ENCODE measurements at regions not wholly inside any gene's neighbourhood (a gene's known extent, or its start where the extent isn't known, plus 50 kb on each side); places are given as distances from the start of the nearest gene placed in this dataset.

- peak; percentile 79 for DNase-seq
Observed at GRCh38 chr6:163814494-163815364, 400.2 kb downstream of the QKI start.

DNA sequence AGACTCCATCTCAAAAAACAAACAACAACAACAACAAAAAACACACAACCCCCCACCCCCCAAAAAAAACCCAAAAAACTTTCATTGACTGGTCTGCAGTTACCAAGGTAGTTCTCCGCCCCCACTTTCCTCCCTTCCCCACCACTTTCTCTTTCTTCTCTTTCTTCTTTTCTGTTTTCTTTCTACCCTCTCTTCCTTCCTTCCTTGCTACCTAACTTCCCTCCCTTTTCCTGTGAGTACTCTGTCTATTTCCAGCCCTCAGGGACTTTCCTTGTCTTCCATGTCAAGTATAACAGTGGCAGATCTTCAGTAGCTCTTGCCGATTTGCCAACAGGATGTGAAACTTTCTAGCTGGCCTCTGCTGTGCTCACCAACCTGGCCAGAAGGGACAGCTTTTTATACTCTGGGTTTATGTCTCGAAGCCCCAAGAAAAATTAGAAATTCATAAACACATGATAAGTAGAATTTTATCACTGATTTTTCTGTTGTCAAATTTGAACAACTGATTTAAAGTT, 399.5 kb downstream of the QKI start:
- DNase-seq = no peak

DNA sequence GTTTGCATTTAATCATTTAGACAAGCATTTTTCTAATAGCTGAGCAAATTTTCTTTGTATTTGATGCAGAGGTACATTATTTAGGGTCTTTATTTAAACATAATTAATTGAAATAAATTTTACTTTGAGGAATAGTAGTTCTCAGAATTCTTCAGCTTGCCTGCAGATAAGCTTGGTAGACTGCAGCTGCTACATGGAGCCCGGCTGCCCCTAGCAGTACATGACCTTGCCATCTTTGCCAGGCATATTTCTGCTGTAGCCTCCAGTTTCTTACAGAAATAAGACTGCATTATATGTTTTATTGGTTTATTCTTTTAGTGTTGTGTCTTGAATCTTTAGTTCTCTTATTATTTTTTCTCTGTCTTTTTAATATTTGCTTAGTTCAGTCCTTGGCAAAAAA, 396.8 kb downstream of the QKI start:
- DNase-seq = no peak

GRCh38 chr6:163809364-163809763, 394.8 kb downstream of the QKI start:
- DNase-seq = no peak

DNA sequence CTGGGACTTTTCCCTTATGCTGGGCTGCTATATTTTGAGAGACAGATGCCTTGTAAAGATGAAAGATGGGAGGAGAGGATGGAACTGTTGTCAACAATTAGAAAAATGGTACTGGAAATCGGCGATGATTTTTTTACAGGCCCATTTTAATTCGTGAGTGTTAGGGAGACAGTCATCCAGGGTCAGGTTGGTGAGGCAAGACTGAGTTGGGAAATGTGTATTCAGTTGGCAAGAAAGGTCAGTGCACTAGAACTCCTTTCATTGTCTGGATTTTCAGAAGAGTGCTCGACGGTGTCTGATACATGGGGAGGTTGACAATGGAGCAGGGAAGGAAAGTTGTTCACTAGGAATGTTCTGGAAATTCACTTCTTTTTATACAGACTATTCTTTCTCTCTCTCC, 394.4 kb downstream of the QKI start:
- DNase-seq = no peak

DNA sequence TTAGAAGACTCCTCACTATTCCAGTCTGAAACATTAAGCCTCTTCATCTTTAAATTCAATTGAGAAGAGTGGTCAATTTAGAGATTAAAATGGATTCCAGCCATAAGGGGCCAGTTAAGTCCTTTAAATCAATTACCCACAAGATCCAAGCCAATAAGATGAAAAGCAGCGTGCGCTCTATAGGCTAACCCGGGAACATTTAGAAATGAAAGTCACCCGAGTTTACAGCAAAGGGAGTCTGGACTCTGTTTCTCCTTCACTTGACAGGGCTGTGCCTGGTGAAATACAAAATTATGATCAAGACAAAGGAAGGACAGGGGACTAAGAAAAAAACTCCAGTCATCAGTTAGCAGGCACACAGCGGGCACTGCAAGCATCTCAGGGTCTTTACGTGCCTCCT, 393.7 kb downstream of the QKI start:
- no peak for DNase-seq

GRCh38 chr6:163806755-163807499, 392.4 kb downstream of the QKI start:
- DNase-seq = no peak

- no peak for DNase-seq
Observed at GRCh38 chr6:163804991-163805390, 390.5 kb downstream of the QKI start.

- no peak for DNase-seq
Observed at GRCh38 chr6:163802267-163802666, 387.7 kb downstream of the QKI start.

GRCh38 chr6:163797296-163797845, 382.9 kb downstream of the QKI start:
- no peak for DNase-seq

GRCh38 chr6:163793011-163793983, 378.8 kb downstream of the QKI start:
- DNase-seq = peak; percentile 33

DNA sequence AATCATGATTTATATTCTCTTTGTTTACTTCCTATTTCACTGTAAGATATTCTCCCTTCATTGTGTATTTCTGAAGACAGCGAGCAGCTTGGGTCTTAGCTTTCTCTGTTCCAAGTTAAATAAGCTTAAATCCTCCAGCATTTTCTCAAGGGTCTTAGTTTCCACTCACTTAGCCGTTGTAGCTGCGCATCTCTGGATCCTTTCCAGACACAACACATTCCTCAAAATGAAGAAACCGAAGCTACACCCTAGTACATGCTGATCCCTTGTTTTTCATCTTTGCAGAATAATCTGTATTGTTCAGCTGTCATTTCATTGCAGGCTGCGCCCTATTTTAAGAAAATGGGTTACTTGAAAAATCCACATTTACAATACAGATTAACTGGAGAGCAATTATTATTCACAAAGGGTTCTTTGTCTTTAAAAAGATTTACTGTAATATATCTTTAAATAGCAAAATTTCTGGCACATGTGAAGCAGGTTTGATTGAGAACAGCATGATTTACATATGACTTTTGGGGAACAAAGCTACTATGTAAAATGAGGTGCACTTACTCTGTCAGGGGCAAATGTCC, 375.8 kb downstream of the QKI start:
- DNase-seq = no peak

DNA sequence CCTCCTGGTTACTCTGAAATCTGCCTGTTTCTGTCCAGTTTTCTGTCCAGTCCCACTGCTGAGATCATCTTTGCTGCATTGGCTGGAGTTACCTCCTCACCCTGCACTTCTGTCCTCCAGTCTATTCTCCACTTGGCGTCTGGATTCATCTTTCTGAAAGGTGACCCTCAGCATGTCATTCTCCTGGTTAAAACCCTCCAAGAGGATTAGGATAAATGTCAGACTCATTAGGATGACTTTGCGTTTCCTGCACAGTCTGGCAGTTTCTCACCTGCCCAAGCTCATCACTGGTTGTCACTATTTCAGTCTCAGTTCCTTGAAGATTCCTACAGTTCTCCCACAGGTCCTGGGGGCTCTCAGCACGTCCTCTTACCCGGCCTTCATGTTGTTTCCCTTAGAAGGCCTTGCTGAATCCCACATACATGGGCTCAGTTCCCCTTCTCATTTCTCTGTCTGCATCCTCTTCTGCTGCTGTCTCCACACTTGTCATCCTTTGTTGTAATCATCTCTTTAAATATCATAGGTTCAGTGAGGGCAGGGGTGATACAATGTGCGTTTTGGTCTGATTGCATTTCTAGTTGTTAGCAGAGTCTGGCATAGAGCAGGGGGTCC, 374.8 kb downstream of the QKI start:
- no peak for DNase-seq

DNA sequence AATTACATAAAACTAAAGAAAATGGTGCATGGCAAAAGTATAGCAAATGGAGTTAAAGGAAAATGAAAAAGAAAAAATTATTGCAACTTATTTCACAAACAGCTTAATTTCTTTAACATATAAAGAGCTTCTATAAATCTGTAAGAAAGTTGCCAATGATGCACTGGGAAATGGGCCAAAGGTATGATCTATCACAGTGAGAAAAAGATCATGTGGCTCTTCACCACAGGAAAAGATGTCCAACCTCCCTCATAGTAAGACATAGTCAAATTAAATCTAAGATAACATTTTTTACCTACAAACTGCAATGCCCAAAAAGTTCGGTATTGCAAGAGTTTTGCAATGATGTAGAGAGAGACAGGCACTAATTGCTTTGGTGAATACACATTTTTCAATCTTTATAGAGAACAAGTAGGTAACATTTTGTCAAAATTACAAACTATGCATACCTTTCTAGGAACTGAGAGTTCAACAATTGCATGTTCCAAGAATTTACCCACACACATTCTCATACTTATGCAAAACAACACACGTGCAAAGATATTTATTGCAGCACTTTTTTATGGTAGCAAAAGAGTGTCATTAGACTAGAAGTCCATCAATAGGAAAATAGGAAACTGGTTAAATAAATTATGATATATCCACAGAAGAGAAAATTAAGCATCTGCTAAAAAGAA, 372.6 kb downstream of the QKI start:
- DNase-seq = no peak

DNA sequence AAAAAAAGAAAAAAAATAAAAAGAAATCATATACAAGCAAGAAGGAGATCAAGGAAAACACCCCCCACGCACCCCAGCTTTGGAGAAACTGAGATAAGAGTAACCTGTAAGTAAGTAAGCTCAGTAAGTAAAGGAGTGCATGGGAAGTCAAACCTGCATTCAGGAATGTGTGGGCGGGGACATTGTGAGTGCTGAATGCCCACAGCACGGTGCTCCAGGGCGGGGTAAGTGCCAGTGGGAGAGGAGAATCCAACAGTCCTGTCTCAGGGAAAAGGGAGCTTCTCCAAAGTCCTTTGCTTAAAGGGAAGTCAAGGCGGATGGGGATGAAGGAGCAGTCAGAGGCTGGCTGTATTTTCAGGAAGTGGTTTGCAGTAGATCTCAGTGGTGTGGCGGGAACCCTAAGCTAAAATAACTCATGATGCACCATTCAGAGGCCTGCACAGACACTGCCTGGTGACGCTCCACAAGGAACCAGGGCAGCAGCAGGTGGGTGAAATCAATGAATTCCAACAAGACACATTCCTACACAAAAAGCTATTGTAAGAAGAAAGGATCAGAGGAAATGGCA, 368.0 kb downstream of the QKI start:
- no peak for DNase-seq

DNA sequence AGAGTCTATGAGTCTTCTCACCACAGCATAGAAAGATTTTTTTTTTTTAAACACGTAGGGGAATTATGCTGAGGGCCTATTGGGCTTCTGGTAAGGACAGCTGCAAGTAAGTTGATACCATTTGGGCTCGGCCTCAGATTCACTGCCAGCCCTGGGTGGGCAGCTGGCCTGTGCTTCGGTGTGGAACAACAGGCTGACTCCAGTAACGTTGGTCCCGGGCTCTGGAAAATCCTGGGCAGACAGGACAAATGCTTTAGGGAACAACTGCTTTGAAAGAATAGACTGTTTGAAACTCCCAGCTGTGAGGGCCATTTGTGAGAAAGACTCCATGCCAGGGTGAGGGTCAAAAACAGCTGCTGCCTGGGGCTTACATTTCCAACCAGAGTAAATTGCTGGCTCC, 366.5 kb downstream of the QKI start:
- DNase-seq = no peak

- DNase-seq = no peak
Observed at GRCh38 chr6:163779727-163780284, 365.3 kb downstream of the QKI start.

DNA sequence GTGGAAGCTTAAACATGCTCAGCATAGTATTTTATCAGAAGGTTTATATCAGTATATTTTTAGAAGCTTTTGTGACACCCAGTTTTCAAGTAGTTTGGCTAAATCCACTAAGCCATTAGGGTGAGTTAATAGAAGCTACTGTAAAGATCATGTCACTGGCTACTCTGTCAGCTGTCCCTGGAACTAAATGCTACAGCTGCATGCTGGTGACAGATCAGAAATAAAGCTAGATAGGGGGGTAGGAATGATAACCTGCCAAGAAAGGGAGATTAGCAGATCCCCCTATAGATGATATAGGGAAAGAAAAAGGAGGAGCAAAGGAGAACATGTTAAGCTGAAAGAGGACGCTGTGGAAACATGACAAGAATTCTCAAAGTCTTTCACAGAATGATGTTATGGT, 363.2 kb downstream of the QKI start:
- no peak for DNase-seq

DNA sequence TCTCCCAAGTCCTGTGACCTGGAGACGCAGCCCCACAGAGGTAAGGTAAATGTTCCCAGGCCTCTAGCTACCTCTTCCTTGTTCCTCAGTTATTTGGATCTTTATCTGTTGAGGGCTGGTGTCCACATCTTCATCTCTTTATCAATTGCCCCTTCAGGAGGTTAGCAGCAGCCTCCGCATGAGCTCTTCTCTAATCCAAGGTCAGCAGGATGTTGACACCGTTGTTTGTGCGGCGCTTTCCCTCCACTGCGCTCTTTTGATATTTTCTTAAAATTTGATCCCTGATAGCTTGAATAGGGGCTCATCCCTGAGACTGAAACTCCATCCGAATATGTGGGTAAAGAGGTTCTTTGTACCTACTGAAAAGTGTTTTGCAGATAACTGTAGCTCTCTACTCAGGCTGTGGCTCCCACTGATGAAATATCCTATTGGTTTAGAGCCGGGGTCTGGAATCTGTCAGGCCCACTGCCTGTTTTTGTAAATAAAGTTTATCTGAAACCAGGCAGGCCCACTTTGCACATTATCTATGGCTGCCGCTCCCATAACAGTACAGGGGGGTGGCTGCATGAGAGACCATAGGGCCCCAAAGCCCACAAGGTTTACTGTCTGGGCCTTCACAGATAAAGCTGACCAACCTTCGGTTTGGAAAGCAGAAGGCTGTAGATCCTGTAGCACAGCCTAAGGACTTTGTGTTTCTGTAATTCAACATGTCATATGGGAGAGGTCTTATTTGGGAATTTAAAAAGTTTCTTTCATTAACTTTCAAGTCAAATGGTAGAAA, 362.6 kb downstream of the QKI start:
- no peak for DNase-seq
